Stimulated activated naive CD4-positive, alpha-beta T cell (primary cell): ENCODE measurements at regions not wholly inside any gene's neighbourhood (a gene's known extent, or its start where the extent isn't known, plus 50 kb on each side); places are given as distances from the start of the nearest gene placed in this dataset.

ENCODE experiments used
- DNase-seq, 6 experiments: peaks; one replicate each; lab custom pipeline; 2025; lab: John Stamatoyannopoulos, UW

DNA sequence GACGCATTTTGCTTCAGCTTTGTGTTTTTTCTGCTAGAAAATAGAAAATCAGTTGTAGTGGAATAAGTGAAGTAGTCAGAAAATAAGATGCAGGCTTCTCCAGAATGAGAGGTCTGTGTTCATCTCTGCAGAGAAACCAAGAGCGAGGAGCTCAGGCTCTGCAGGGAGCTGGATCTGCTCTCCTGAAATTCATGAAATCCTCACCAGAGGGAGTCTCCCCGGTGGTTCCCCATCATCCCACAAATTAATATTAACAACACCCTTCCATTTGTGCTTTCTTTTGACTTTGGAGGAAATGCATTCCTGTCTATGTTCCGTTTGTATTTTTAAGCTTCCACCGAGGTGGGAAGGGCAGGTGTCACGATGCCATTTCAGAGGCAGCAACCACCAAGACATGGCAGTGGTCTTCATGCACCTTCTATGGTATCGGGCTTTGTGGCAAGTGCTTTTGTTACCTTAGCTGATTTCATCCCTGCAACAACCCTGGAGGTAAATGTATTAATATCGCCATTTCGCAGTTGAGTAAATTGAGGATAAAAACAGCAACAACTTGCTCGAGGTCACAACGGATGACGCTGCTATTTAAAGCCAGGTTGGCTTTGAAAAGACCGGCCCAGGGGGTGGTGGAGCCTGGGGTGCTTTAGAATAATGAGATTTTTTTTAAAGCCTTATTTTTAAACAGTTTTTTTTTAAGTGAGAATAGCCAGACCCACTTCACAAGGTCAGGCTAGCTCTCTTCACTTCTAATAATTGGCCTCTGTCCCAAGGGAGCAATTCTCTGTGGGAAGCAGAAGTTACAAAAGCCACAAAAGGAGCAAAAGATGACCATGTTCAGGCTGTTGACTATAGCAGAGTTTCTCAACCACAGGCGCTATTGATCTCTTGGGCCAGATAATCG lies 367.6 kb upstream of the ERCC4 start:
- no peak for DNase-seq

DNA sequence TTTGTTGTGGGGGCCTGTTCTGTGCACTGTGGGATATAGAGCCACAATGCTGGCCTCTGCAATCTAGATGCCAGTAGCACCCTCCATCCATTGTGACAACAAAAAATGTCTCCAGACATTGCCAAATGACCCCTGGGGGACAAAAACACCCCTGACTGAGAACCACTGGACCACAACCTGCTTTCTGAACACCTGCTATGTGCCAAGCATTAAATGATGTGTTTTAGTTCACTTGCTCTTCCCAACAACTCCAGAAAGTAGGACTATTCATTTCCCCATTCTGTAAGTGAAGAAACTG lies 367.0 kb upstream of the ERCC4 start:
- DNase-seq, result no peak

DNA sequence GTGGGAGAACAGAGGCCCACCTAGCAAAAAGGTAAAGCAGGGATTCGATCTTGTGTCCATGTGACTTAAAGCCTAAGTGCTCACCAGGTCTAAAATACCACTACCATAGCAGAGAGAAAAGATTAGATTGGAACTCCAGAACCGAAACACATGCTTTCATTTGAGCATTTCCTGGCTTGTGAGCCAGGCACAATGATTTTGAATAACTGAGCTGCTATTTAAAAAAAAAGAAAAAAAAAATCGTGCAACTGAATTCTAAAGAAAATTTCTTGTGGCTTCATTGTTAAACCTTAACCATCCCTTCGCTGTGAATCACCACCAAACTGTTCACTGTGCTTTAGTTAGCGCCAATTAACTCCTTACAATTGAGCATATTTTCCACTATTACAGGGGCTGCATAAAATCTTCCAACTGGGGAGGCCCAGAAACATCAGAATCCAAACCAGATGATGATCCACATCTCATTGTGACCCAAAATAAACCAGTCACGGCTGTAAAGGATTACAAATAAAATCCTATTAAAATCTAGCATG lies 366.4 kb upstream of the ERCC4 start:
- DNase-seq, result no peak

DNA sequence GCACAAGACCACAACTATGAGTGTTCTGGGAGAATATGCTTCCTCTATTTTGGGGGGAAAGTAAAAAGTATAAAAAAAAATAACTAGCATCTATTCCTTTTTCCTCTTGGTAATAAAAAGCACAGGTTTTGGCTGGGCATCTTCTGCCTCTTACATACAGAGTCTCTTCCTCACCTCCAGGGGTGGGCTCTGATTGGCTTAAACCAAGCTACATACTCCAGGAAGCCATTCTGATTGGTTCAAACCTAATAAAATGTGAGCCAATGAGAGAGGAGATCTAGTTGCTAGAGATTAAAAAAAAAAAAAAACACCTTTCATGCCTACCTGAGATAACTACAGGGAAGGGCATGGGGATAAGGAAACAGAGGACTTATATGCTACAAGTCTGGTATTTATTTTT lies 365.9 kb upstream of the ERCC4 start:
- no peak for DNase-seq

DNA sequence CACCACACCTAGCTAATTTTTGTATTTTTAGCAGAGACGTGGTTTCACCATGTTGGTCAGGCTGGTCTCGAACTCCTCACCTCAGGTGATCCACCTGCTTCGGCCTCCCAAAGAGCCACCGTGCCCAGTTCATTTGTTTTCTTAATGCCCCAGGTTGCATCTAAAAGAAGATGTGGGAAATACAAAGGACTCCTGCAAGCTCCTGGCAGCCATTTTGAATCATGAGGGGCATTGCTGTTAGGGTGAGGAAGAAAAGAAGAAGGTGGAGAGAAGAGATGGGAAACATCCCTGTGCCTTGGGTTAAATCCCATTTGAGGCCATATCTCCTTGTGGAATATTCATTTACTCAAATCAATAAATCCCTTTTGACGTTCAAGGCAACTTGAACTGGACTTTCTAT lies 365.3 kb upstream of the ERCC4 start:
- DNase-seq, result no peak

DNA sequence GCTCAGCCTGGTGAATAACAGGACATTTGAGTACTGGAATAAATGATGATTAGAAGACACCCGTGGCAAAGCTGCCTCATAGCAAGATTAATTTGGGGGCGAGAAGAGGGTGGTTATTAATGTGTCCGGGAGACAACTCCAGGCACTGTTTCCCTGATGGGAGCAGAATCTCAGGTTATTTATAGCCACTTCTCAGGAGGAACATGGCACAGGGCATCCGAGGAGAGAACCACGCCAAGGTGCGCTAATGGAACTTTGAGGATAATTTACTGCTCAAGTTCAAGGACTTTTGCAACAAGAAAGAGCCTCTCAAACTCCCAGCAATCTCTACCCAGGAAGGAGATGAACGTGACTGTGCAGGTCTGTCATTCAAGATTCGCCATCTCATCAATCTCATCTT lies 362.5 kb upstream of the ERCC4 start:
- no peak for DNase-seq

DNA sequence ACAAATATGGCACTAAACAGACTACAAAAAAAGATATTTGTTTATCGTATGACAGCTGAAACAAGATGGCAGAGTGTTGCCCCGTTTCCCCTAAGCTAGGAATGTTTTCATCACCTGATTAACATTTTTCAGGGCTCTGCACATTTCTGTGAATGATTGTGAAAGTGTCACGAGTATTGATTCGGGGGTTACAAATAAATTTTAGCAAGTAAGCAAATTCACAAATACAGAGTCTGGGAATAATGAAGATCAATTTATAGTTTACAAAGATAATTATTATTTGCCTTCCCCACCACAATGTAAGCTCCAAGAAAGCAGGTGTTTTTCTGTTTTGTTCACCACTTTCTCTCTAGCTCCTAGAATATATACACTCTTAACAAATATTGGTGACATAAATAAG lies 361.2 kb upstream of the ERCC4 start:
- no peak for DNase-seq

DNA sequence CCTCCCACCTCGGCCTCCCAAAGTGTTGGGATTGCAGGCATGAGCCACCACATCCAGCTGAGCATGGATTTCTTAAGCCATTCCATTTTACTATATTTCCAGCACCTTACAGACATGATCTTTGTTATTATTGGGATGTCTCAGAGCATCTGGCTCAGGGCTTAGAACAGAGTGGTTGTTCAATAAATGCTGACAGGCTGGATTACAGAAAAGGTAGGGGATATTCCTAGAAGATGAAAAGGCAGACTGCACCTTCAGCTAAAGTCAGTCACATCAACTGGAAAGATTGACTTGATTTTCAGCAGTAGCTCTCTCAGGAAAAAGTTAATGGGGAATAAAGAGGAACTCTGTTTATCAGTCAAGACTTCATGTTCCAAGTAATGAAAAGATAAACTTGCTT lies 360.3 kb upstream of the ERCC4 start:
- DNase-seq, result no peak

DNA sequence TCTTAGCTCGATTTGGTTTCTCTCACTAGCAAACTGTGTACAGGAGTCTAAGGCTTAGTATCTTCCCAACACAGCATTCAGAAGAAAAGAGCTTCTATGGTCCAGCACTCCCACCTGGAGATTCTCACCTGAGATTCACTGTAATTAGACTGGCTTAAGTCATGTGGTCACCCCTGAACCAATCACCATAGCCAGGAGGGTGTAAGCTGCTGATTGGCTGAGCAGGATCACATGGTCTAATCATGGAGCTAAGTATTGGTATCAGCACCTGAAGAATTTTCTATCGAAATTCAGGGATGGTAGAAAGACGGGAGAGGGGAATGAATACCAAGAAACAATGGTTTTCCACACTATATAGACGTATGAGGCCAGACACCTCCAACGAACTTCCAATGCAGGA lies 359.8 kb upstream of the ERCC4 start:
- DNase-seq, result no peak

DNA sequence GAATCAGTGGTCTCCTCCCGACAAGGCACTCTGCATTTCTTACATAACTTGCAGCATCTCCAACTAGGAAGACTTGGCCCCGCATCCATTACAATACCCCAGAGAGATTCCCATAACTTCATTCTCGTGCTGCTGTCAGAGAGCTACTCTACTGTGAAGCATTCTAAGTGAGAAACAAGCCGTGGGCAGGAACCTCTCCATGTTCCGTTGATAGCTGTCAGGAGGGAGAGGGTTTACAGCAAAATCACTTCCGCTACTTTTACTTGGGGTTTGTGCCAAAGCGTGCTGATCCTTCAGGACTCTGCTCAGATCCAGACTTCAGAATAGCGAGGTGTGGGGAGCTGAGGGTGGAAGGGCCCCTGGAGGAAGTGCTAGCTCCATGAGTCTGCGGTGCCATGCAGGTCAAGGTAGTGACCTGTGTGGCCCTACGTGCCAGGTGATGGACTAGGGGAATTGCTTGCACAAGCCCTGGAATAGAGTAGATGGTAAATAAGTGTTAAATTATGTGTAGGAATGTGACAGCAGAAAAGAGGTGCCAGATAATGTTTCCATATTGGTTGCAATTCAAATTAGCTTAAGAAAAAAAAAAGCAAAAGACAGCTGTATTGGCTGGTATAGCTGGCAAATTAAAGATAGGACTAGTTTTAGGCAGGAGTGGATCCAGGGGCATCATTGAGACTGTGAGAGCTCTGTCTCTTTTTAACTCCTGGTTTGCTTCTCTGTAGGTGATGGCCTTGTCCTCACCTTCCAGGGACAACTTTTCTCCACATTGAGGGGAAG lies 358.5 kb upstream of the ERCC4 start:
- DNase-seq, result no peak

DNA sequence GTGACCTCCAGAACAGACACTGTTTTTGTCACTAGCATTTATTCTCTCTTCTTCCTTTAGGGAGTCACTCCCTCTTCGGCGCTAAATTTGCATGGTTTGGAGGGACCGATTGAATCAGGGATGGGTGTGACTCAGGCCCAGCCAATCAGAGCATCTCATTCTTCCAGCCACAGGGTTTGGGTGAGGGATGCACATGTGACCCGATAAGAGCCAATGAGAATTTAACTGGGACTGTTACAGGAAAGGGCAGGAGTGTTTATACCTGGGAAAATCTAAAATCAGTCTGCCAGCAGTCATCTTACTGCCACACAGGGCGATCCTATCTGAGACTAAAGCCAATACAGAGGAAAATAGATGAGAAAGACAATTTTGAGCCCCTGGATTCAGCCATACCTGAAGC lies 351.2 kb upstream of the ERCC4 start:
- no peak for DNase-seq

DNA sequence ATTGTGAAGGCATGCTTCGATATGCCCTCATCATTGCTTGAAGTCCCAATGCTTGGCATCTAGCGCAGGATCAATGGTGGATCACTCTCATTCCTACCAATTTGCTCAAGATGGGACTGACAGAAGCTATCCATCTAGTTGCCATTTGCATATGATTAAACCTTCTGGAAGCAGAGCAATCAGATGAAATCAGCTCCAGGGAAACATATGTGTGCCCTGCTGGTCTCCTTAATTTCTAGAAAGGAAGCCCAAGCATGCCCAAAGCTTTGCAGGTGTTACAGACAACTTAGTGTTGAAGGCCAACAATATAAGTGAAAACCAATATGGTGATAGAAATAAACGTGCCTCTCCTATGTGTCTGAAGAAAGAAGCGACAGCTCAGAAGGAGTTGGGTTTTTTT lies 350.0 kb upstream of the ERCC4 start:
- no peak for DNase-seq

DNA sequence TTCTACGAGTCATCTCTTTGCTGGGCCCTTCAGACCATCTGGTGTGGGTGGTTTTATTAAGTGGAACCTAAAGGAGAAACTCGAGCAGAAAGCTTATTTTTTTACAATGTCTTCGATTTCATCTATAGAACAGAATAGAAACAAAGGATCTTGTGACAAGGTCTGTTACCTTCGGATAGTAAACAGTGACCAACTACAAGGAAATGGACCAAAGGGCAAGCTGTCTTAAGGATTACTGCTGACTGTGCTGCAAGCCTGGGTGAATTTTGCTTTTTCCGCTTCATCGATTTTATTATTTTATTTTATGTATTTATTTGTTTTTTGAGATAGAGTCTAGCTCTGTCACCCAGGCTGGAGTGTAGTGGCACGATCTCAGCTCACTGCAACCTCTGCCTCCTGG lies 348.9 kb upstream of the ERCC4 start:
- no peak for DNase-seq

DNA sequence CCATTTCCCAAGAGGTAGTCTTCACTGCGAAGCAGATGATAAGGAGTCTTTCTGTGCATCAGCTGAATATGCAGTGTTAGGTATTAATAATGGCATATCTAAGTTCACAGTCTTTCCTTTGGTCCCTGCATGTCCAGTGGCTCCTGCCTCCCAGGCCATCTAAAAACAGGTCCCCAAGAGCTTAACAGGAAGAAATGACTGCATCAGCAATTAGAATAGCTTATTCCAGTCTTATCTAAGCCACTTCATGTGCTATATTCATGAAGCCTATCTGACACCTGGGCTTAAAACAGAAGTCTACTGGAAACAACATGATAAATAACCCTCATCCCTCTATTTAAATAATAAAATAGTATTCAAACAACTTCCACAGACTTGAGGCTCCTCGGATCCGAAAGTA lies 346.1 kb upstream of the ERCC4 start:
- DNase-seq, result no peak

DNA sequence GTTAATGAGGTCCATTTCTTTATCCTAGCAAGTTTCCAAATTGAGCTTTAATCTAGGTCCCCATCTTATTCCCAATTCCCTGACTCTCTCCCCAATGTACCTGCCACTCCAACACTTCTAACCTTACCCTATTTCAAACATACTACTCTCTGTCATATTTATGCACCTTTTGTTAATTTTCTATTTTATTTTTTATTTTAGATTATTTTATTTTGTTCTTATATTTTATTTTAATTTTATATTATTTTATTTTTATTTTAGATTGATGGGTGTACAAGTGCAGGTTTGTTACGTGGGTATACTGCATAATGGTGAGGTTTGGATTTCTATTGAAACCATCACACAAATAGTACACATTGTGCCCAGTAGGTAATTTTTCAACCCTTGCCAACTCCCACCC lies 333.9 kb upstream of the ERCC4 start:
- DNase-seq, result no peak

DNA sequence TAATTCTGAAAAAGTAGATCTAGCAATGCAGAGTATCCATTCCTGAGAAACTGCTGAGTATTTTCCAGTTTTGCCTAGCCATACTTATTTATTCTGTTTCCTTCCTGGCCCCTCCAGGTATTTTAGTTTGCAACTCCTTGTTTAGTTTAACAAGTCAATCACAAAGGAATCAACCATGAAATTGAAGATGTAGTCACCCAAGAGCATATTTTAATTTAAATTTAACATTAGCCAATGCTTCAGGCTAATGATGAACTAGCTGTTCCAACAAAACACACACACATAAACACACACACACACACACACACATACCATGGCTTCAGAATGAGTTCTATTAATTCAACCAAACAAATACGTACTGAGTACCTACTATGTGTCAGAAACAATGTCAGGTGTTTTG lies 332.8 kb upstream of the ERCC4 start:
- DNase-seq, result no peak

DNA sequence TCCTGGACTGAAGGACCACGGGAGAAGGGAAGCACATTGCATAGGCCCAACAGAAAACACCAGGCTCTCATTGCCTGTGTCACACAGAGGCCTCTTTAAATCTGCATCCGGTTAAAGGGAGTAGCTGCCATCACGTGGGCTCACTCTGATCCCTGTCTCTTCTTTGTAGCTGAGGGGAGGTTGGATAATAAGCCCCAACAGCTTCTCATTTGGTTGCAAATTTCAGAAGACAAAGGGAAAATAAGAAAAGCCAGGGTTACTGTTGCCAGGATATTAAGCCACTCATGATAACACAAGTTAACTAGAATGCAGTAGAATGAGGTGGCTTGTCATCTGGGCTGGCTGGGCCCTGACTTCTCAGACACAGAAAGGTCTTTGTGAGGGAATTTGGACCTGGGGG lies 325.1 kb upstream of the ERCC4 start:
- no peak for DNase-seq

DNA sequence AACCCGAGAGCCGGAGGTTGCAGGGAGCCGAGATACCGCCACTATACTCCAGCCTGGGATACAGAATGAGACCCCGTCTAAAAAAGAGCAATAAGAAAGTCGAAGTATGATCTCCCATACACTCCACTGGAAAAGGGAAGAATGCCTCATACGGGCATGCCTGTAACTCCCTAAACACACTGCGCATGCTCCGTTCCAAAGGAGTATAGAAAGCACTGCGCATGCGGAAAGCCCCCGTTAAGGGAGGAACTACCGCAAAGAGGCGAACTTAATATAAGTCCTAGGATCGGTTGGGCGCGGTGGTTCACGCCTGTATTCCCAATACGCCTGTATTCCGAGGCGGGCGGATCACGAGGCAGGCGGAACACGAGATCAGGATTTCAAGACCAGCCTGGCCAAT lies 313.1 kb upstream of the ERCC4 start:
- DNase-seq, result no peak

DNA sequence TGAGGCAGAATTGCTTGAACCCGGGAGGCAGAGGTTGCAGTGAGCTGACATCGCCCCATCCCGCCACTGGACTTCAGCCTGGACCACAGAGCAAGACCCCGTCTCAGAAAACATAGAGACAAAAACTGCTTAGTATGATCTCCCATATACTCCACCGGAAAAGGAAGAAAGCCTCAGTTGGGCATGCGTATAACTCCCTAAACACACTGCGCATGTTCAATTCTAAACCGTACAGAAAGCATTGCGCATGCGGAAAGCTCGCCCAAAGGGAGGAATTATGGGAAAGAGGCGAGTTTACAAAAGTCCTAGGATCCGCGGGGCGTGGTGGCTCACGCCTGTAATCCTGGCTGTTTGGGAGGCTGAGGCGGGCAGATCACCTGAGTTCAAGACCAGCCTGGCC lies 312.7 kb upstream of the ERCC4 start:
- no peak for DNase-seq

DNA sequence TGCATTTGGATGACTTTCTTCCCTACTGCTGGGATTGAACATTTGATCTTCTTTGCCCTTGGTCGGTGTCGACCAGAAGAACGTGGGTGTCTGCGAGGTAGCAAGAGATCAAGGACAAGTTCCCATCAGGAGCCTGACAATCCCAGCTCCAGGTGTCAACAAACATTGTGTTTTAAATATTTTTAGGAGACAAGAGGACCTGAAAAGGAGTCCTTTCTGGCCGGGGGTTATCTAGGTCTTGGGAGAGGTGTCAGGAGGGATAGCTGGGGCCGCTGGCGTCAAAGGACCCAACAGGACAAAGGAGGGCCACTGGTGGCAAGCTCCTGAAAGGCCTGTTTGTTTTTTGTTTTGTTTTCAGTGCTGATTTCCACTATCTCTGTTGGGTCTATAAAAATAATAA lies 308.4 kb upstream of the ERCC4 start:
- DNase-seq, result no peak

DNA sequence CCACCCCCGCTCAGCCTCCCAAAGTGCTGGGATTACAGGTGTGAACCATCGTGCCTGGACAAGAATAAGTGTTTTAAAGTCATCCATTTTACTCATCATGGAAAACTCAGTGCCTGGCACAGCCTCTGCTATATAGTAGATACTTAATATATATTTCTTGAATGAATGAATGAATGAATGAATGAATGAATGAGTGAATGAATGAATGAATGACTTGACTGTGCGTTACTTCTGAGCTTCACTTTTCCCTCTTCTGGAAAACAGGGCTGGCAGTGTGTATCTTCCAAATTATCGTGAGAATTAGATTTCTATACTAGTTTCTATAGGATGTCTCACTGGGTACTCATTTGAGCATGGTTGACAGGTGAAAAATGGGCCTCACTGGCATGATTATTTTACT lies 307.3 kb upstream of the ERCC4 start:
- no peak for DNase-seq

DNA sequence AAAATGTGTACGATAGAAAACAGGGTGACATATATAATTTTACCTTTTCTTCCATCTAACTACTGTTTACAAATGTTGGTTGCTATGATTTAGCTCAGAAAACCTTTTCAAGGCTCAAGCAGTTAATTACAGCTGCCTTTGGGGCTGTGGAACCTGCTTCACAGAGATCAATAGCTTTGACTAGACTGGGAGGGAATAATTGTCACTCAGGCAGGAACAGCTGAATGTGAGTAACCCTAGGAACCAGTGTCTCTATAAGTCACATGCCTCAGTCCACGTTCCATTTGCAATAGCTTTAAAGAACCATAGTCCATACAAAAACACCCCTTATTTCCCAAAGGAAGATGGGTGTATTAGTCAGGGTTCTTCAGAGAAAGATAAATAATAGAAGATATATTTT lies 306.8 kb upstream of the ERCC4 start:
- DNase-seq, result no peak

DNA sequence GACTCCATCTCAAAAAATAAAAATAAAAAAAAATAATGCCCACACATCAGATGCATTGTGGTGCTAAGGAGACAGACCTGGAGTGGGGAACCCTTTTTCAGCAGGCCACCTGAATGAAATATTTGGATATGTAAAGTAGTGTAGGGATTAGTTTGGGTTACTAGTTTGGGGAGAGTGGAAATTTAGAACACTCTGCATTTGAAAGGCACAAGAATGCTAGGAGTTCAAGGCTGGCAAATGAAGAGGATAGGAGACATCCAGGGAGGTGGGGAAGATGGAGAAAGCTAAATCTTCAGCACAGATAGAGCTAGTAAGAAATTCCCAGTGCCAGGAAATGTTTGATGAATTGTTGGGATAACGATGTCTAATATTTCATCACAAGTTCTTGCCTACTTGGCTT lies 298.3 kb upstream of the ERCC4 start:
- DNase-seq, result no peak

DNA sequence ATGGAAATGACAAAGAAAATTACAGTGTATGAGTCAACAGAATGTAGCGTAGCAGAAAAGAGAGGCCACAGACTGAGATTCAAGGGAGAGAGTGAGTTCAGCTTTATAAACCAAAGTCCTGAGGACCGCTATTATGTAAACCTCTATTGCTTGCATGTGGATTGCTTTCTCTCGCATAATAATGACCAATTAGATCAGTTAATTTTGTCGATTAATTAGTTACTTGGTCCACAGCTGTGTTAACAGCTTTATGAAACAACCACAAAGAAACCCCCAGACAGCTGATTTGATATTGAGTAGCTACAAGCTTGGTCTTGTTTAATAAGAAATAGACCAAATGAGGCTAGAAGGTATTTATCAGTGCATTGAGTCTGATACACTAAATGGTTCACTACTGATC lies 291.8 kb upstream of the ERCC4 start:
- no peak for DNase-seq
